ENCODE measurements at regions not wholly inside any gene's neighbourhood (a gene's known extent, or its start where the extent isn't known, plus 50 kb on each side); places are given as distances from the start of the nearest gene placed in this dataset.

DNA sequence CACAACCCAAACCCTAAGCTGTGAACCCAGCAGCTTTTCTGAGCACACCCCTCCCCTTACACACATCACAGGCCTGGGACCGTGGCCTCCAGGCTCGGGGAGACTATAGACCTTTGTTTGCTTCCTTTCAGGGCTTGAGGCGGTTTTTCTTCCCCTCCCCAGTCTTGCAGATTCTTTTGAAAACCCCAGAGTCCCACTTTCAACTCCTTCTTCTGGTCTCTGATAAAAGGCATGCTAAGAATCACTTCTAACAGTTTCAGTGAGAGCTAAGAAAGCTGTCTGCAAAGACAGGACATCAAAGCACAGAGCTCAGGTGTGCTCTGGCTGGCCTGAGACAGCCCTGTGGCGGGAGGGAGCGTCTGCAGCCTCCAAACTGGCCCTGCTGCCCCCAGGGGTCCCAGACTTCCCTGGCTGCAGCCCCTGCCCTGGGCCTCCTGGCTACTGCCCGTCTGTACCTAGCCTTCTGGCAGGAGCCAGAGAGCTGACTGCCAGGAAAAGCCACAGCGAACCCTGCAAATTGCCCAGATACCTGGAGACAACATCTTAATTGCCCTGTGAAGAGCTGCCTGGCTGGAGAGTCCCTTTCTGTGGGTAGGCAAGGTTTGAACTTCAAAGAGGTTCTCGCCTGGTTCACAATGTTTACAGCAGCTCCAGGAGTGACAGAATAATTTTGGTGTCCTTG is 138.9 kb downstream of the GADD45G start:
- TF ChIP-seq, protein P1, sequence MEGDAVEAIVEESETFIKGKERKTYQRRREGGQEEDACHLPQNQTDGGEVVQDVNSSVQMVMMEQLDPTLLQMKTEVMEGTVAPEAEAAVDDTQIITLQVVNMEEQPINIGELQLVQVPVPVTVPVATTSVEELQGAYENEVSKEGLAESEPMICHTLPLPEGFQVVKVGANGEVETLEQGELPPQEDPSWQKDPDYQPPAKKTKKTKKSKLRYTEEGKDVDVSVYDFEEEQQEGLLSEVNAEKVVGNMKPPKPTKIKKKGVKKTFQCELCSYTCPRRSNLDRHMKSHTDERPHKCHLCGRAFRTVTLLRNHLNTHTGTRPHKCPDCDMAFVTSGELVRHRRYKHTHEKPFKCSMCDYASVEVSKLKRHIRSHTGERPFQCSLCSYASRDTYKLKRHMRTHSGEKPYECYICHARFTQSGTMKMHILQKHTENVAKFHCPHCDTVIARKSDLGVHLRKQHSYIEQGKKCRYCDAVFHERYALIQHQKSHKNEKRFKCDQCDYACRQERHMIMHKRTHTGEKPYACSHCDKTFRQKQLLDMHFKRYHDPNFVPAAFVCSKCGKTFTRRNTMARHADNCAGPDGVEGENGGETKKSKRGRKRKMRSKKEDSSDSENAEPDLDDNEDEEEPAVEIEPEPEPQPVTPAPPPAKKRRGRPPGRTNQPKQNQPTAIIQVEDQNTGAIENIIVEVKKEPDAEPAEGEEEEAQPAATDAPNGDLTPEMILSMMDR (IDR thresholded peaks at IDR 0.05), result no peak
- no peak for TF ChIP-seq POLR2AphosphoS5 (IDR thresholded peaks at IDR 0.05)
- no peak for TF ChIP-seq EP300 (IDR thresholded peaks at IDR 0.05)
- TF ChIP-seq POLR2A (IDR thresholded peaks at IDR 0.05), result no peak

Data from gastroesophageal sphincter (tissue), 3 donors.